HL-60/S4 (cell line): ENCODE measurements at regions not wholly inside any gene's neighbourhood (a gene's known extent, or its start where the extent isn't known, plus 50 kb on each side); places are given as distances from the start of the nearest gene placed in this dataset.

Source experiments
- in situ Hi-C: fragments of 300-500 bp; cut with MboI; formaldehyde crosslinking; loops from 2 replicates; pipeline ENCODE4 v1.14.3; 2022; ENCODE audit warnings: low sequenced_read_pairs

GRCh38 chr10:118110750-118111149 lies 64.0 kb upstream of the RAB11FIP2 start:
- in situ Hi-C loops = no loop called here

GRCh38 chr10:118108194-118109026 lies 61.7 kb upstream of the RAB11FIP2 start:
- in situ Hi-C loops = no loop called here

- in situ Hi-C loops = no loop called here
These were observed 60.8 kb upstream of the RAB11FIP2 start for GRCh38 chr10:118107541-118107940.

GRCh38 chr10:118107040-118107439 lies 60.3 kb upstream of the RAB11FIP2 start:
- in situ Hi-C loops = no loop called here

GRCh38 chr10:118106426-118106825 lies 59.7 kb upstream of the RAB11FIP2 start:
- in situ Hi-C loops = no loop called here

- in situ Hi-C loops = no loop called here
These were observed 55.4 kb upstream of the RAB11FIP2 start for GRCh38 chr10:118102121-118102520.

GRCh38 chr10:118101501-118101900 lies 54.8 kb upstream of the RAB11FIP2 start:
- in situ Hi-C loops = no loop called here
